Loucy (cell line): ENCODE measurements at regions not wholly inside any gene's neighbourhood (a gene's known extent, or its start where the extent isn't known, plus 50 kb on each side); places are given as distances from the start of the nearest gene placed in this dataset.

Source experiments
- H2AFZ ChIP-seq: fragments of 200-600 bp; sonication (generic); 2 replicates; pipeline ENCODE4 v1.6.0; 2016; ENCODE audit warnings: antibody characterized with exemption, mild to moderate bottlenecking, low read length, moderate library complexity
- H3F3A ChIP-seq: fragments of 200-600 bp; 2 replicates; pipeline ENCODE4 v1.6.0; 2016; ENCODE audit warnings: antibody characterized with exemption, low read depth, mild to moderate bottlenecking
- H3K27me3 ChIP-seq: fragments of 200-600 bp; sonication (generic); 2 replicates; pipeline ENCODE4 v1.6.1; 2014; ENCODE audit warnings: low read length, mild to moderate bottlenecking; ENCODE audit not compliant: insufficient read depth, poor library complexity, severe bottlenecking
- H3K36me3 ChIP-seq: fragments of 200-600 bp; sonication (generic); 2 replicates; pipeline ENCODE4 v1.6.1; 2016; ENCODE audit warnings: low read length; ENCODE audit not compliant: insufficient read depth
- H3K4me1 ChIP-seq: fragments of 200-600 bp; sonication (generic); 2 replicates; pipeline ENCODE4 v1.5.1; 2014; ENCODE audit warnings: low read length, mild to moderate bottlenecking; ENCODE audit not compliant: insufficient read depth, poor library complexity, severe bottlenecking
- H3K4me2 ChIP-seq: fragments of 200-600 bp; sonication (generic); 2 replicates; pipeline ENCODE4 v1.6.0; 2014; ENCODE audit warnings: antibody characterized with exemption, low read length, low read depth, mild to moderate bottlenecking; ENCODE audit not compliant: poor library complexity, severe bottlenecking
- H3K4me3 ChIP-seq: fragments of 200-600 bp; sonication (generic); 2 replicates; pipeline ENCODE4 v1.5.1; 2014; ENCODE audit warnings: low read length, mild to moderate bottlenecking, mixed read lengths; ENCODE audit not compliant: poor library complexity, severe bottlenecking
- H3K79me2 ChIP-seq: fragments of 200-600 bp; sonication (generic); 2 replicates; pipeline ENCODE4 v1.6.1; 2014; ENCODE audit warnings: low read length; ENCODE audit not compliant: insufficient read depth
- H3K9ac ChIP-seq: fragments of 200-600 bp; sonication (generic); 2 replicates; pipeline ENCODE4 v1.6.0; 2014; ENCODE audit warnings: mild to moderate bottlenecking, low read depth, low read length, moderate library complexity; ENCODE audit not compliant: poor library complexity, severe bottlenecking
- H3K9me2 ChIP-seq: fragments of 200-600 bp; sonication (generic); replicated peaks from 2 replicates; pipeline ENCODE4 v1.6.1; 2016; ENCODE audit warnings: low read depth, low read length, mixed read lengths
- H3K9me3 ChIP-seq: fragments of 200-600 bp; sonication (generic); 2 replicates; pipeline ENCODE4 v1.6.1; 2014; ENCODE audit warnings: mild to moderate bottlenecking, antibody characterized with exemption, low read length, low read depth; ENCODE audit not compliant: insufficient read depth
- H4K20me1 ChIP-seq: fragments of 200-600 bp; sonication (generic); 2 replicates; pipeline ENCODE4 v1.6.0; 2014; ENCODE audit warnings: antibody characterized with exemption, low read length, mild to moderate bottlenecking; ENCODE audit not compliant: insufficient read depth, poor library complexity, severe bottlenecking
- CTCF ChIP-seq: fragments of 200-600 bp; sonication (generic); conservative IDR thresholded peaks from 2 replicates; pipeline ENCODE4 v1.5.1; 2014; ENCODE audit warnings: mild to moderate bottlenecking, antibody characterized with exemption, low read length
- EZH2phosphoT487 ChIP-seq: fragments of 200-600 bp; IDR thresholded peaks from 2 replicates; pipeline ENCODE4 v1.6.1; 2018; ENCODE audit warnings: antibody characterized with exemption, mild to moderate bottlenecking, moderate library complexity, borderline replicate concordance

DNA sequence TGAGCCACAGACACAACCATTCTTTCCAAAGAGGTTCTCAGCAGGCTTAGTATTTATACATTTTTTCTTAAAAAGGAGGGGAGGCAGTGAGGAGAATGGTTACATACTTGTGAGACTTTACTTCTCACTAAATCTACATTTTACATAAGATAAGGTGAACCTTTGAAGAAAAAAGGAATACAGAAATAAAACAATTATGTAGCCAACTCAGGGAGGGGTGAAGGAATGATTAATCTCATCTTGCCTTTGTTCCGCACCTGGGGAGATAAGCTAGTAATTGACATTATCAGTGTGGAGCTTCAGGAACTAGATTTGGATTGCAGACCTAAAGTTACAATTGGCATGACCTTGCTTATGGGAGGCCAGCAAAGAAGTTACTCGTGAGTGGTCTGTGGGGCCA lies 221.8 kb upstream of the GGTLC1 start:
- Histone ChIP-seq H3K9me2 (no peaks in the 10 kb centered on the region), H3F3A (no peaks in the 10 kb centered on the region), H3K9me3 (no peaks in the 10 kb centered on the region), H3K27me3 (no peaks in the 10 kb centered on the region), H3K79me2 (no peaks in the 10 kb centered on the region), H3K4me2 (no peak overlapping the region), H4K20me1 (no peaks in the 10 kb centered on the region), H2AFZ (no peak overlapping the region), H3K36me3 (no peaks in the 10 kb centered on the region), H3K4me1 (no peaks in the 10 kb centered on the region), H3K4me3 (no peak overlapping the region), H3K9ac (no peak overlapping the region)
- TF ChIP-seq EZH2phosphoT487: no peak
- TF ChIP-seq CTCF: no peak

GRCh38 chr20:24208652-24209051 lies 220.1 kb upstream of the GGTLC1 start:
- TF ChIP-seq EZH2phosphoT487: no peak
- TF ChIP-seq CTCF: peak; percentile 46
- Histone ChIP-seq H3K4me1 (no peaks in the 10 kb centered on the region), H3K9me2 (no peaks in the 10 kb centered on the region), H3K9ac (no peak overlapping the region), H3K4me2 (no peak overlapping the region), H3K36me3 (no peaks in the 10 kb centered on the region), H3K4me3 (no peak overlapping the region), H3K27me3 (no peaks in the 10 kb centered on the region), H4K20me1 (no peaks in the 10 kb centered on the region), H3F3A (no peaks in the 10 kb centered on the region), H3K9me3 (no peaks in the 10 kb centered on the region), H3K79me2 (no peaks in the 10 kb centered on the region), H2AFZ (no peak overlapping the region)

DNA sequence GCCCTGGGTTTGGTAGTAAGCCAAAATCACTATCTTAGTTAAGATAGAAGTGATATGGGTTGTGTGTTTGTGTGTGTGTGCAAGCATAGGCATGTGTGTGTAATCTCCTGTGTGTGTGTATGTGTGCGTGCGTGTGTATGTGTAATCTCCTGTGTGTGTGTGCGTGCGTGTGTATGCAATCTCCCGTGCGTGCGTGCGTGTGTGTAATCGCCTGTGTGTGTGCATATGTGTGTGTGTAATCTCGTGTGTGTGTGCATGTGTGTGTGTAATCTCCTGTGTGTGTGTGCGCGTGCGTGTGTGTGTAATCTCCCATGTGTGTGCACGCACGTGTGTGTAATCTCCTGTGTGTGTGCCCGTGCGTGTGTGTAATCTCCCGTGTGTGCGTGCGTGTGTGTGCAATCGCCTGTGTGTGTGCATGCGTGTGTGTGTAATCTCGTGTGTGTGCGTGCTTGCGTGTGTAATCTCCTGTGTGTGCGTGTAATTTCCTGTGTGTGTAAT lies 219.3 kb upstream of the GGTLC1 start:
- Histone ChIP-seq H3K36me3 (no peaks in the 10 kb centered on the region), H4K20me1 (no peaks in the 10 kb centered on the region), H2AFZ (no peak overlapping the region), H3K4me2 (no peak overlapping the region), H3K9me2 (no peaks in the 10 kb centered on the region), H3K9ac (no peak overlapping the region), H3K9me3 (no peaks in the 10 kb centered on the region), H3F3A (no peaks in the 10 kb centered on the region), H3K4me3 (no peak overlapping the region), H3K79me2 (no peaks in the 10 kb centered on the region), H3K27me3 (no peaks in the 10 kb centered on the region), H3K4me1 (no peaks in the 10 kb centered on the region)
- TF ChIP-seq CTCF: no peak
- TF ChIP-seq EZH2phosphoT487: no peak
